Activated CD8-positive, alpha-beta memory T cell treated with anti-CD3 and anti-CD28 coated beads, Interleukin-2, amount 10 ng/mL, durations not matched to agents 7 days and 5 days (primary cell): ENCODE measurements at regions not wholly inside any gene's neighbourhood (a gene's known extent, or its start where the extent isn't known, plus 50 kb on each side); places are given as distances from the start of the nearest gene placed in this dataset.
"Not testable (repeated sequence)": the region's sequence is repeated elsewhere in the genome, so short reads cannot be mapped to it uniquely, and the experiment has no call there.

Experiments
- ATAC-seq: fragments of 150-1000 bp; cut with Tn5 transposase; one replicate; pipeline ENCODE4 v1.10.0; 2021; ENCODE audit warnings: moderate library complexity
- CTCF ChIA-PET: fragments of 350-600 bp; sonication (Branson Sonifier 250); formaldehyde crosslinking; loops from one replicate; lab custom pipeline; 2021; ENCODE audit warnings: antibody characterized with exemption; lab: Charles Lee
- DNase-seq: peaks from one replicate; pipeline ENCODE4 v3.0.0-alpha.2; 2020
- H3K27ac Mint-ChIP-seq: one replicate; pipeline ENCODE4 v1.8.0; 2021; ENCODE audit warnings: mild to moderate bottlenecking, mixed read lengths
- H3K27me3 Mint-ChIP-seq: one replicate; pipeline ENCODE4 v1.8.0; 2021; ENCODE audit warnings: mixed read lengths
- H3K36me3 Mint-ChIP-seq: one replicate; pipeline ENCODE4 v1.8.0; 2021; ENCODE audit warnings: mild to moderate bottlenecking, mixed read lengths
- H3K4me1 Mint-ChIP-seq: one replicate; pipeline ENCODE4 v1.8.0; 2021; ENCODE audit warnings: mixed read lengths
- H3K4me3 Mint-ChIP-seq: one replicate; pipeline ENCODE4 v1.8.0; 2021; ENCODE audit warnings: mild to moderate bottlenecking, moderate library complexity, mixed read lengths
- H3K9me3 Mint-ChIP-seq: one replicate; pipeline ENCODE4 v1.8.0; 2022; ENCODE audit warnings: low read depth, mixed read lengths

- CTCF ChIA-PET, result no interaction called here
- Mint-ChIP-seq H3K9me3 (peaks cover 4% of the 10 kb centered on the region), H3K36me3 (no peaks in the 10 kb centered on the region), H3K4me3 (no peak overlapping the region), H3K4me1 (no peaks in the 10 kb centered on the region), H3K27me3 (no peaks in the 10 kb centered on the region), H3K27ac (no peak overlapping the region)
- no peak for ATAC-seq
- DNase-seq, result no peak
Measured at GRCh38 chr11:71322861-71323582, 70.6 kb upstream of the SHANK2 start.

- no peak overlapping the region for H3K27ac Mint-ChIP-seq
- CTCF ChIA-PET, result no interaction called here
- no peak overlapping the region for H3K4me3 Mint-ChIP-seq
- no peaks in the 10 kb centered on the region for H3K36me3 Mint-ChIP-seq
- ATAC-seq (no peak), DNase-seq (no peak)
- H3K9me3 Mint-ChIP-seq, result peaks cover 6% of the 10 kb centered on the region
- H3K27me3 Mint-ChIP-seq, result no peaks in the 10 kb centered on the region
- no peaks in the 10 kb centered on the region for H3K4me1 Mint-ChIP-seq
Measured at GRCh38 chr11:71322192-71322735, 69.9 kb upstream of the SHANK2 start.

- DNase-seq, result no peak
- Mint-ChIP-seq H3K4me1 (no peaks in the 10 kb centered on the region), H3K27me3 (no peaks in the 10 kb centered on the region), H3K4me3 (no peak overlapping the region), H3K9me3 (peaks cover 6% of the 10 kb centered on the region), H3K27ac (no peak overlapping the region), H3K36me3 (no peaks in the 10 kb centered on the region)
- no peak for ATAC-seq
- CTCF ChIA-PET, result no interaction called here
Measured at GRCh38 chr11:71321433-71322191, 69.2 kb upstream of the SHANK2 start.

GRCh38 chr11:71316701-71317100 lies 64.3 kb upstream of the SHANK2 start:
- Mint-ChIP-seq H3K36me3 (no peaks in the 10 kb centered on the region), H3K27me3 (peaks cover 2% of the 10 kb centered on the region), H3K27ac (no peak overlapping the region), H3K4me1 (no peaks in the 10 kb centered on the region), H3K4me3 (no peak overlapping the region), H3K9me3 (peaks cover 6% of the 10 kb centered on the region)
- ATAC-seq, result no peak
- CTCF ChIA-PET, result no interaction called here
- no peak for DNase-seq

- ATAC-seq, H3K27ac Mint-ChIP-seq, CTCF ChIA-PET: not testable (repeated sequence)
Measured at GRCh38 chr11:71312616-71313015, 60.2 kb upstream of the SHANK2 start.

GRCh38 chr11:71311928-71312510 lies 59.6 kb upstream of the SHANK2 start:
- Mint-ChIP-seq H3K4me1 (no peaks in the 10 kb centered on the region), H3K27ac (no peak overlapping the region), H3K9me3 (no peaks in the 10 kb centered on the region), H3K4me3 (no peak overlapping the region), H3K36me3 (no peaks in the 10 kb centered on the region), H3K27me3 (peaks cover 2% of the 10 kb centered on the region)
- DNase-seq (peak; percentile 29), ATAC-seq (no peak)
- CTCF ChIA-PET, result no interaction called here

More at GRCh38 chr11:71312616-71313015, 60.2 kb upstream of the SHANK2 start:
- not testable (repeated sequence) for H3K36me3 Mint-ChIP-seq, H3K4me3 Mint-ChIP-seq, H3K27me3 Mint-ChIP-seq, H3K4me1 Mint-ChIP-seq, H3K9me3 Mint-ChIP-seq
- peak; percentile 18 for DNase-seq

GRCh38 chr11:71311176-71311925 lies 59.0 kb upstream of the SHANK2 start:
- no peak overlapping the region for H3K27ac Mint-ChIP-seq
- H3K4me1 Mint-ChIP-seq, result no peaks in the 10 kb centered on the region
- DNase-seq, result peak; percentile 11
- no peak overlapping the region for H3K4me3 Mint-ChIP-seq
- no peaks in the 10 kb centered on the region for H3K9me3 Mint-ChIP-seq
- H3K36me3 Mint-ChIP-seq, result no peaks in the 10 kb centered on the region
- ATAC-seq, result no peak
- peaks cover 2% of the 10 kb centered on the region for H3K27me3 Mint-ChIP-seq
- CTCF ChIA-PET, result no interaction called here

GRCh38 chr11:71310184-71310583 lies 57.8 kb upstream of the SHANK2 start:
- no peaks in the 10 kb centered on the region for H3K9me3 Mint-ChIP-seq
- peaks cover 2% of the 10 kb centered on the region for H3K27me3 Mint-ChIP-seq
- no peak overlapping the region for H3K4me3 Mint-ChIP-seq
- H3K4me1 Mint-ChIP-seq, result no peaks in the 10 kb centered on the region
- CTCF ChIA-PET, result no interaction called here
- ATAC-seq, result no peak
- no peak for DNase-seq
- H3K36me3 Mint-ChIP-seq, result no peaks in the 10 kb centered on the region
- no peak overlapping the region for H3K27ac Mint-ChIP-seq

GRCh38 chr11:71309611-71310010 lies 57.2 kb upstream of the SHANK2 start:
- CTCF ChIA-PET, result no interaction called here
- Mint-ChIP-seq H3K27me3 (no peaks in the 10 kb centered on the region), H3K27ac (no peak overlapping the region), H3K4me1 (no peaks in the 10 kb centered on the region), H3K36me3 (no peaks in the 10 kb centered on the region), H3K9me3 (no peaks in the 10 kb centered on the region), H3K4me3 (no peak overlapping the region)
- ATAC-seq, result no peak
- peak; percentile 15 for DNase-seq

- CTCF ChIA-PET, result no interaction called here
- Mint-ChIP-seq H3K36me3 (no peaks in the 10 kb centered on the region), H3K27ac (no peak overlapping the region), H3K4me3 (no peak overlapping the region), H3K4me1 (no peaks in the 10 kb centered on the region), H3K27me3 (no peaks in the 10 kb centered on the region), H3K9me3 (no peaks in the 10 kb centered on the region)
- no peak for ATAC-seq
- DNase-seq, result peak; percentile 16
Measured at GRCh38 chr11:71309181-71309580, 56.8 kb upstream of the SHANK2 start.

GRCh38 chr11:71307811-71308645 lies 55.7 kb upstream of the SHANK2 start:
- no peaks in the 10 kb centered on the region for H3K36me3 Mint-ChIP-seq
- no peak for ATAC-seq

GRCh38 chr11:71305451-71306125 lies 53.2 kb upstream of the SHANK2 start:
- H3K27me3 Mint-ChIP-seq, result no peaks in the 10 kb centered on the region
- CTCF ChIA-PET, result no interaction called here
- H3K27ac Mint-ChIP-seq, result no peak overlapping the region
- H3K9me3 Mint-ChIP-seq, result no peaks in the 10 kb centered on the region
- no peak for ATAC-seq
- no peak overlapping the region for H3K4me3 Mint-ChIP-seq
- no peaks in the 10 kb centered on the region for H3K4me1 Mint-ChIP-seq
- peak; percentile 31 for DNase-seq
- H3K36me3 Mint-ChIP-seq, result no peaks in the 10 kb centered on the region

More at GRCh38 chr11:71307811-71308645, 55.7 kb upstream of the SHANK2 start:
- Mint-ChIP-seq H3K27ac (no peak overlapping the region), H3K4me1 (no peaks in the 10 kb centered on the region), H3K9me3 (no peaks in the 10 kb centered on the region), H3K4me3 (no peak overlapping the region), H3K27me3 (no peaks in the 10 kb centered on the region)
- CTCF ChIA-PET, result interaction anchor here (0.6 kb wide), 1 partner anchor 1198 kb away, joined by 5 read pairs; no protein-coding TSS in a partner anchor
- DNase-seq, result peak; percentile 12
